NOMO-1 treated with DMSO at 0.1 percent for 48 hours (cell line): ENCODE measurements at regions not wholly inside any gene's neighbourhood (a gene's known extent, or its start where the extent isn't known, plus 50 kb on each side); places are given as distances from the start of the nearest gene placed in this dataset.

Experiments used
- DNase-seq: peaks from one replicate; lab custom pipeline; 2025; ENCODE audit not compliant: unreplicated experiment; lab: John Stamatoyannopoulos, UW

DNA sequence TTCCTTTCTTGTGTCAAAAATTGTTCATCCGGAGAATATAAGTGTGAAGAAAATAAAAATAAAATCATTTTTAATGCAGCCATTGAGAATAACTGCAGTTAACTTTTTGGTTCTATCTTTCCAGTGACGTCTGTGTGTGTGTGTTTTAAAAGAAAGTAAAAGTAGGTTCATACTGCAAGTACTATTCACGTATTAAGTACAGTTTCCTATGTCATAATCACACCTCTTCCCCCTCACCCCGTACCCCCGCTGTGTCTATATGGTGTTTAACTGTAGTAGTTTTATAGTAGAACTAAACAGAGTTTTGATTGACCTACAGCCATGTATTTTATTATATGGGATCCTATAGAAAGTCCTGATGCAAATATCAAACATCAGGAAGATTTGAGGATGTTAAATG, 78.5 kb upstream of the CLCN4 start:
- DNase-seq, result no peak

DNA sequence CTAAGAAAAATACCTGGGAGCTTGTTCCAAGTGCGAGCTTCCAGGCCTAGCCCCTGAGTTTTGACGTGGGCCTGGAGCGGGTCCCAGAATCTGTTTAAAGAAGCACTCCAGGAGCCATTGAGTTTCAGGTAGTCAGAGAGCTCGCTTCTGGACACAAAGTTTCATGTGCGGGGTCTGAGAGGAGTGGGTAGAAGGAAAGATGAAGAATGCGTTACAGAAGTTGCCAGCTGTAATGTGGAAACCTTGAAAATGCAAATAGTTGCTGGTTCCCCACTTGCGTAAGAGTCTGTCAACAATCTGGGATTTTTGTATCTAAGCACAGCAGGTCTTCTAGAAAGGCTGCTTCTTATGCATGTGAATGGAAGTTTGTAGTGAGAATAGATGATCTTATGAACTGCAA, 77.5 kb upstream of the CLCN4 start:
- no peak for DNase-seq

GRCh38 chrX:10083809-10084208, 73.0 kb upstream of the CLCN4 start:
- DNase-seq, result no peak

DNA sequence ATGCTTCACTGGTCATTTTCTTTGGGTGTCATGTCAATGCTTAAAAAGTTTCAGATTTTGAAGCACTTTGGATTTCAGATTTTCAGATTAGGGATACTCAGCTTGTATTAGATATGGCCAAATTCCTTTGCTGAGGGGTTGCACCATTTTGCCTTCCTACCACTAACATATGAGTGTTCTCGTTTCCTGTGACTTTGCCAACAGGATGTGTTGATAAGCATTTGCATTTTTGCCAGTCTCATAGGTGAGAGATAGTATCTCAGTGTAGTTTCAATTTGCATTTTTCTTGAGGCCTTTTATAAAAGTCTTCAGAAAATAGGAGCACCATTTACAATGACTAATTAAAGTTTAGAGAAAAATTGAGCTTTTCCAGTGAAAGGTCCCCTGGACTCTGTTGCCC, 71.6 kb upstream of the CLCN4 start:
- DNase-seq, result no peak

DNA sequence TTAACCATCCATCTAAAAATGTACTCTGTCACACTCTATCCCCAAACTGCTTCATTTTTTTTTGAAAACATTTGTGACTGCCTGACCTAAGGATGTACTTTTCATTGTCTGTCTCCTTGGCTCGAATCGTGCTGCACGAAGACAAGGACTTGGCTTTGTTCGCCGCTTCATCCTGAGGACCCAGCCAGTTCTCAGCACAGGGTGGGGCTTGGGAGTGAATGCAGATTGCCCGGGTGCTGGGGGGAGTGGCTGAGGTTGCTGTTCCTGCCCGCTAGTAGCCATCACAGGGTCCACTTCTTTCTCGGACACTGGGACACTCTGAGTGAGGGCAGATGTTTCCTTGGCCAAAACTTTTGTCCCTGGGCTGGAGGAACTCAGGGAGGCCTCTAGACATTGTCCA, 70.1 kb upstream of the CLCN4 start:
- no peak for DNase-seq

DNA sequence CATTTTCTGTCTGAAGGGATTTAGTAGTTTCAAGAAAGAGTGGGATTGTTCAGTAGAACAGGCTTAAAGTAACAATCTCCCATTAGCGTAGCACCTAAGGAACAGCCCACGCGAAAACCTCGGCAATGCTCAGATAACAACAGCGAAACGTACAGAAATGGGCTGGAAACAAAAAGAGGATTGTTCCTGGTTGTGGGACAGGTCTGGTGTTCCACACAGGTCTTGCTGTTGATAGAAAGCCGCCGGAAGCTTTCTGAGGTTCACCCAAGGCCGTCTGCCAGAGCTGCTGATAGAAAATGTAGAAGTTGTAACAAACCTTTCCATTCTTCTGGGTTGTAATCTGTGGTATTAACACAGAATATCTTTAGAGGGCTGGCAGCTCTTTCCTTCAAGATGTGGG, 69.4 kb upstream of the CLCN4 start:
- no peak for DNase-seq

GRCh38 chrX:10089378-10089795, 67.4 kb upstream of the CLCN4 start:
- no peak for DNase-seq

DNA sequence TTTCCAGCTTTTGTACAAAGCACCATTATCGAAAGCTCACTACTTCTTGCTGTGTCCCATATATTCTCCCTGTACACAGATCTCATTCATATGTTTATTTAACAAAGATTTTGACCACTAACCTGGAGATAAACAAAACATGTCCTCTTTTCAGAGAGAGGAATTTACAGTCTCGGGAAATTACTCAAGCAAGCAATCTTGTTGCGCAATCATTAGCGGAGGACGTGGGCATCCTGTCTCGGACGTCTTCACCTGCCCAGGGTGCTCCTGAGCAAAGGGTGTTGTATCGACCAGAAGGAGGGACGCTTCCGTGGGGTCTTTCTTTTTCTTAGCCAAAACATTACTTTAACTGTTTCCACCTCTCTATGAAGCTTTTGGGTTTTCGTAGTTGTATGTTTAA, 66.5 kb upstream of the CLCN4 start:
- no peak for DNase-seq

DNA sequence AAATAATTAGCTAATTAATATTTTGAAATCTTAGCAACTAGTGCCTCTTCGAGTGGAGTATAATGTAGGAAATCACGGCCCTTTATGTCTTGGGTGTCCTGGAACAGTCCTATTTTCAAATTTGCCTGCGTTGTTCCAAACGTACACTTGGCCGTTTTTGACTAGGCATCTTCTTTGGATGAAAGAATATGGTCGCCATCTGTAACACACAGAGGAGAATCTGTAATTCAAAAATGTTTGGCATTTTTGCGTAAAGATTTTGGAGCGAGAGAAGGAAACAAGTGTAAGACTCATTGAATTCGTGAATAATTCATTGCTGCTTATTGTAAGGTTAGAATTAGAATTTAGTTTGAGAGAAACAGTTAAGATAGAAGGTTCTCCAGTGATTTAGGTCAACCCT, 61.5 kb upstream of the CLCN4 start:
- no peak for DNase-seq

- no peak for DNase-seq
Measured at GRCh38 chrX:10095698-10096432, 60.9 kb upstream of the CLCN4 start.

- peak; percentile 40 for DNase-seq
Measured at GRCh38 chrX:10098270-10098713, 58.5 kb upstream of the CLCN4 start.

- DNase-seq, result no peak
Measured at GRCh38 chrX:10099411-10099810, 57.4 kb upstream of the CLCN4 start.

DNA sequence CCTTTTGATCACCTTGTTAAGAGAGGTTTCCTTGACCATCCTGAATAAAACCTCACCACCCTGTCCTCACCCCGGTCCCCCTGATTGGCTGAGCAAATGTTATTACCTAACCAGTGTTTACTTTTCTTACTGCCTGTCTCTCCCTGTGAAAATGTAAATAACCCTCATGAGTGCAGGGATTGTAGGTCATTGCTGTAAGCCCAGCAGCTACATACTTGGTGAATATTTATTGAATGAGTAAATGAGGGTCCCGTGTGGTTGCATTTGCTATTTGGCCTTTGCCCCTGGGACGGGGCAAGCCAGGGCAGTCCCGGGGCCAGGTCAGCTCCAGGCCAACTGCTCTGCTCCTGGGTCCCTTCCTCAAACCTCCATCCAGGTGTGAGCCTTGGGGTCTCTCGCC, 55.5 kb upstream of the CLCN4 start:
- DNase-seq, result no peak

- DNase-seq, result no peak
Measured at GRCh38 chrX:10102046-10102704, 54.6 kb upstream of the CLCN4 start.

DNA sequence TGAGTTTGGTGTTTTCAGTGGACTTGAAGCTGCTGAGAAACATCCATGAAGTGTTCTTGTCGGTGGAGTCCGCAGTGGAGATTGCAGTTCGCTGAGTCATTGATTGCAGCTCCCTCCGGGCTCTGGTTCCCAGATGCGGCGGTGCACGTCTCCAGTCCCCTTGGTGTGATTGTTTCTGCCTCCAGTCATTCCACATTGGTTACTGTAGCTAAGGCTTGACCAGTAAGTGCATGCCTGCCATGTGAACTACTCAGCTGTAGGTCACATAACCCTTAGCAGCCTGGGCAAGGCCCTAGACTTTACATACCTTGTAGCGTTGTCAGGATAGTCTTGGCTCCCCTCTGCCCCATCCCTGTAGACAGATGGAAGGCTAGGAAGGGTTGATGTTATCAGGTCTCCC, 53.8 kb upstream of the CLCN4 start:
- no peak for DNase-seq

DNA sequence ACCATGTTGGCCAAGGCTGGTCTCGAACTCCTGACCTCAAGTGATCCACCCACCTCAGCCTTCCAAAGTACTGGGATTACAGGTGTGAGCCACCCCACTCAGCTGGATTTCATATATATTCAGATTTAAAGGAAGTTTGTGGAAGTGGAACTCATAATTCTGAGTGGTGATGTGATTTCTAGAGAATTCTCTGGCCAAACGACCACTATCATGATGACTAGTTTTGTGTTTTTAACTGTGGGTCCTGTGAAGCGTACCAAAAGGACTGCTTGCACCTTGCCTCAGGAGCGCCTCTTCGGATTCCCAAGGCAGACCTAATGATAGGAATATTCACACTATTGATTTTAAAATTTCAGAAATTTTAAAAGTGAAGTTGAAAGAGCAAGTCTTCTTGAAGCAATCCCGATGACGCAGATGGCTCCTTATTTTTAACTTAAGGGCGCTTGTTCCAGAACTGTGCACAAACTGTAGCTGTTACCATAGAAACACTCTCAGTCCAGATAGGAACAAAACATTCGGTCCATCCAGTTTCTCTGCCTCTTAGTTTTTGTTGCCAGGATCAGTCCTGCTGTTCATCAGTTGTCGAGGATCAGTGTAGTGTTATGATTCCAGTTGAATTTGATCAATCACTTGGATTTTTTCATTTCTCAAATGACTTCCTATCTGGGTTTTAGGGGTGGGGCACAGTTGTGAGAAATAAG, 51.7 kb upstream of the CLCN4 start:
- DNase-seq, result no peak

GRCh38 chrX:10106806-10107205, 50.0 kb upstream of the CLCN4 start:
- no peak for DNase-seq
